ENCODE measurements at regions not wholly inside any gene's neighbourhood (a gene's known extent, or its start where the extent isn't known, plus 50 kb on each side); places are given as distances from the start of the nearest gene placed in this dataset.

DNA sequence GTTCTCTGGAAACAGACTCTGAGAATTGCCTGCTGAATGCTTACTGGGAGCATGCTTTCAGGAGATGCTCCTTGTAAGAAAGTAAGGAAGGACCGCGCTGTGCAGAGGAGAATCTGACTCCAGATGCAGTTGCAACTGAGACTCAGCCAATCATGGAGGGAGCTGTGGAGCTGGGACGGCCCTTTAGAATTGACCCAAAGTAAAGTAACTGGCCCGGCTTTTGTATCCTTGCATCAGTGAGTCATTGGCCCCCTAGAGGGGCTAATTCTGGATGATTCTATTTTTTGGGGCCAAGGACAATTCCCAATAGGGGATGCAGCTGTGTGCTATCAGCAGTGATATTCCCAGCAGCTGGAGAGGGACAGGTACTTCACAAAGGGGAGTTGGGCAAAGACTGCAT, 170.4 kb downstream of the PTEN start:
- DNase-seq (ENCODE audit: low read depth), result no peak
- no peak overlapping the region for H3K4me3 ChIP-seq (ENCODE audit: low read depth, low read length)
- TF ChIP-seq, protein P1, sequence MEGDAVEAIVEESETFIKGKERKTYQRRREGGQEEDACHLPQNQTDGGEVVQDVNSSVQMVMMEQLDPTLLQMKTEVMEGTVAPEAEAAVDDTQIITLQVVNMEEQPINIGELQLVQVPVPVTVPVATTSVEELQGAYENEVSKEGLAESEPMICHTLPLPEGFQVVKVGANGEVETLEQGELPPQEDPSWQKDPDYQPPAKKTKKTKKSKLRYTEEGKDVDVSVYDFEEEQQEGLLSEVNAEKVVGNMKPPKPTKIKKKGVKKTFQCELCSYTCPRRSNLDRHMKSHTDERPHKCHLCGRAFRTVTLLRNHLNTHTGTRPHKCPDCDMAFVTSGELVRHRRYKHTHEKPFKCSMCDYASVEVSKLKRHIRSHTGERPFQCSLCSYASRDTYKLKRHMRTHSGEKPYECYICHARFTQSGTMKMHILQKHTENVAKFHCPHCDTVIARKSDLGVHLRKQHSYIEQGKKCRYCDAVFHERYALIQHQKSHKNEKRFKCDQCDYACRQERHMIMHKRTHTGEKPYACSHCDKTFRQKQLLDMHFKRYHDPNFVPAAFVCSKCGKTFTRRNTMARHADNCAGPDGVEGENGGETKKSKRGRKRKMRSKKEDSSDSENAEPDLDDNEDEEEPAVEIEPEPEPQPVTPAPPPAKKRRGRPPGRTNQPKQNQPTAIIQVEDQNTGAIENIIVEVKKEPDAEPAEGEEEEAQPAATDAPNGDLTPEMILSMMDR (IDR thresholded peaks at IDR 0.05; ENCODE audit: insufficient read depth, low read depth, low read length, missing control alignments), result no peak

DNA sequence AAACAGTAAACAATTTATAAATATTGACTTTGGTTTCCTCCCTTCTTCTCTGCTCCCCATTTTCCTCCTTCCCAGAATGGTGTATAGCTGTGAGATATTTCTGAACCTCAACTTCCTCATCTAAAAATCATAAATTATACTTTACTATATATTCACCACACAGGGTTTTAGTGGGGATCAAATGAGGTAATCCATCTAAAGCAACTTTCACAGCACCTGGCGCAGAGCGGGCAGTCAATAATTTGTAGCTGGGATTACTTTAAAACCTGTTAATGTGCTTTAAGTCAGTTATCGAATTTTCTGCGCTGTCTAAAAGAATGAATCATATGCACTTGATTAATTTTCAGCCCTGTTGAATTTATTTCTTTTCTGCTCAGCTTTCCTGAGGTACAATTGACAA, 172.7 kb downstream of the PTEN start:
- no peak overlapping the region for H3K4me3 ChIP-seq (ENCODE audit: low read depth, low read length)
- TF ChIP-seq, protein P1 (IDR thresholded peaks at IDR 0.05; ENCODE audit: insufficient read depth, low read depth, low read length, missing control alignments), result no peak
- DNase-seq (ENCODE audit: low read depth), result no peak

DNA sequence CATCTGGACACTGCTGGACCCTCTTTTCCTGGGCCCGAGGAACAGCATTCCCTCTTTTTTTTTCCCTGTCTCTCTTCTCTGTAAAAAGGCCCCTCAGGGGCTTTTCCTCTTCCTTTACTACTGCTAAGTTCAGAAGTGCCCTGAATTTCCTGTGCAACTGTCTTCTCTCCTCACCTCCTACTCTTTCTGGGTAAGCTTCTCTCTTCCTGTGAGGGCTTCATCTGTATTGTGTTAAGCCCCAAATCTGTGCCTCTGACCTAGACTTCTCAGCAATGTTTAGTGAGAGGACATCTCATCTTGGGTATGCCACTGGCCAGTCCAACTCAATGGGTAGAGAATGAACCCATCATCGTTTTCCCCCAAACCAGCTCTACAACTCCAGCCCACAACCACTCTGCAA, 174.2 kb downstream of the PTEN start:
- no peak overlapping the region for H3K4me3 ChIP-seq (ENCODE audit: low read depth, low read length)
- DNase-seq (ENCODE audit: low read depth), result no peak
- TF ChIP-seq, protein P1 (IDR thresholded peaks at IDR 0.05; ENCODE audit: insufficient read depth, low read depth, low read length, missing control alignments), result no peak

DNA sequence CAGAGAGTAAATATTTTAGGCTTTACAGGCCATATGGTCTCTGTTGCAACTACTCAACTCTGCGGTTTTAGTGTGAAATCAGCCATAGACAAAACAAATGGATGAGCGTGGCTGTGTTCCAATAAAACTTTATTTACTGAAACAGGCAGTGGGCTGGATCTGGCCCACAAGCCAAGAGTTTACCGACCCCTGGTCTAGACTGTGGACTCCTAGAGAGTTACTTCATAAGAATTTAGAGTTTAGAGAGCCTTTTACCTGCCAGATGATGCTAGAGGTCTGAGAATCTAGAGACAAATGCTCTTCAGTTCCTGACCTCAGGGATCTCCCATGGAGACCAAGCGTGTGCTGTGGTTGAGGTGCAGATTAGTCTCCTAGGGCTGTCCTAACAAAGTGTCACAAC, 174.8 kb downstream of the PTEN start:
- TF ChIP-seq, protein P1 (IDR thresholded peaks at IDR 0.05; ENCODE audit: insufficient read depth, low read depth, low read length, missing control alignments), result no peak
- DNase-seq (ENCODE audit: low read depth), result no peak

DNA sequence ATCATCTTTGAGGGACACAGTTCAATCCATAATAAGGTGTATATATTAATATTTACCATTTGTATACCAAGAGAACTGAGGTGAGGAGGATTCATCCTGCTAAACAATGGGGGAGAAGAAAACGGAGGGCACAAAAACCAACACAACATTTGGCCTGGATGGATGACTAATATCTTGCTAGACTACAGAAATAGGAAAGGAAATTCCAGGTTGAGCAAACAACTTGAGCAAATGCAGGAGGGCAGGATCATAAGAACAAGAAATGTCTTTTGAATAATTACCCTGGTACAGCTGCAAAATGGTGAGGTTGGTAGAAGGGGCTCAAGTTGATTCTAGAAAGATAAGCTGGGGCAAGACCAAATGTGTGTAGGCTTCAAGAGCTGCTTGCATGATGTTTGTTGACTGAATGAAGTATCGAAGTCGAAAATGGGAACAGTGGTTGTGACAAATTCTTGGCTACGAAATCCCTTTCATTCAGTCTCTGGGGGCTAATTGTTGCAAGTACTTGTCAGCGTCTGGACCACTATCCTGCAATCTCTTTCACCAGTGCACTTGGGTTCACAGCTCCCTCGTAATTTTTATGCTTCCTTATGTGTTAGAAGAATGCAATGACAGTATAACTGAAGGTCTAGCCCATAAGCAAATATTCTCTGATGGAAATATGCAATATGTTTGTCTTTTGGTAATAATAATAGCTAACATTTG, 176.2 kb downstream of the PTEN start:
- no peak for DNase-seq (ENCODE audit: low read depth)
- no peak overlapping the region for H3K4me3 ChIP-seq (ENCODE audit: low read depth, low read length)
- TF ChIP-seq, protein P1 (IDR thresholded peaks at IDR 0.05; ENCODE audit: insufficient read depth, low read depth, low read length, missing control alignments), result no peak

More for the DNA sequence above, 174.8 kb downstream of the PTEN start:
- no peak overlapping the region for H3K4me3 ChIP-seq (ENCODE audit: low read depth, low read length)

DNA sequence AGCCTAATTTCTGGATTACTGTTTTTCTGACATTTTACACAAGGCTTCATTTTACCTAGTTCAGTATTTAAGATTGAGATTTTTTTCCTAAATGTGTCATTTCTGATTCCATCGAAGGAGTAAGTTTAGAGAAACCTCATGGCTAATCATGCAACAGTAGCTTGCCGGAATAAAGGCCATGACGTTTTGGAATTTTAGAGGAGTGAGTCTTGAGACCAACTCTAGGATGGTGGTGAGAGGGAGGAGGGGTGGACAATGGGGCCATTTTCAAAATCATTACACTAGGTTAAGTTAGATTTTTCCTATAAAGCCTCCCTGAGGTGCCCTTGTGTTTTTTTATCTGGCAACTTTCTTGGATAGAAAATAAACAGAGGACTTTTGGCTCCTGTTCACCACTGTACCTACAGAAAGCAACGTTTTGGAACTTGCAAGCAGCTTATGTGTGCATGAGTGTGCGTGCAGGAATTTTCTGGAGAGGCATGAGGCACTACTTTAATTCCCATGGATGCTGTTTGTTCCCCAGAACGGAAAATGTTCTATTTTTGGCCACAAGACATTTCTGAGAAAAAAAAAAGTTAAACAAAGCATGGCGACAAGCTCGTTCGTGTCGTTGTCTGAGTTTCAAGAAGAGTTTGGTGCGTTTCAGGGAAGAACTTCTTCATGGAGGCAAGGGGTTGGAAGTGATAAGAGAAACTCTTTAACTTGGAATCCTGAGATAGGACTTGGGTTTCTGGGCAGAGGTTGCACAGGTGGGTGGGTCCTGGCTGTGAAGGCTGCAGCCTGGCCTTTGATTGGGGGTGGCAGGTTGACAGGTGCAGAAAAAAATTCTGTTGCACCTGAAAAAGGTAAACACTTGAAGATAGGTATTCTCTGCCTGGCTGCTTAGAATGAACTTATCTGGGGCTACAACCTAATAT, 178.1 kb downstream of the PTEN start:
- TF ChIP-seq, protein P1 (IDR thresholded peaks at IDR 0.05; ENCODE audit: insufficient read depth, low read depth, low read length, missing control alignments), result no peak
- DNase-seq (ENCODE audit: low read depth), result no peak
- no peak overlapping the region for H3K4me3 ChIP-seq (ENCODE audit: low read depth, low read length)
